ENCODE measurements at regions not wholly inside any gene's neighbourhood (a gene's known extent, or its start where the extent isn't known, plus 50 kb on each side); places are given as distances from the start of the nearest gene placed in this dataset.

DNA sequence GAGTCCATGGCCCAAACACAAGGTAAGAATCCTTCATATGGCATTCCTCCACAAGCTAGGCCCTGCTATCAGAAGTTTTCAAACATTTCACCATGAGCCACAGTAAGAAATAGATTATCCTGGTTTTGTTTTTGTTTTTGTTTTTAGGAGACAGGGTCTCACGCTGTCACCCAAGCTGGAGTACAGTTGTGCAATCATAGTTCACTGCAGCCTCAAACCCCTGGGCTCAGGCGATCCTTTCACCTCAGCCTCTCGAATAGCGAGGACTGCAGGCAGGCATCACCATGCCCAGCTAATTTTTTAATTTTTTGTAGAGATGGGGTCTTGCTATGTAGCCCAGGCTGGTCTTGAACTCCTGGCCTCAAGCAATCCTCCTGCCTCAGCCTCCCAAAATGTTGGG lies 218.8 kb downstream of the TOMM20 start:
- no peaks in the 10 kb centered on the region for H3K27me3 ChIP-seq (ENCODE audit: insufficient read depth, low read depth, low read length)
- TF ChIP-seq TAF1 (IDR thresholded peaks at IDR 0.05; ENCODE audit: low read depth) (no peak), EZH2 (IDR thresholded peaks at IDR 0.05; ENCODE audit: borderline replicate concordance, insufficient read depth, low read length, poor library complexity, severe bottlenecking) (no peak)
- TF ChIP-seq, protein P1, sequence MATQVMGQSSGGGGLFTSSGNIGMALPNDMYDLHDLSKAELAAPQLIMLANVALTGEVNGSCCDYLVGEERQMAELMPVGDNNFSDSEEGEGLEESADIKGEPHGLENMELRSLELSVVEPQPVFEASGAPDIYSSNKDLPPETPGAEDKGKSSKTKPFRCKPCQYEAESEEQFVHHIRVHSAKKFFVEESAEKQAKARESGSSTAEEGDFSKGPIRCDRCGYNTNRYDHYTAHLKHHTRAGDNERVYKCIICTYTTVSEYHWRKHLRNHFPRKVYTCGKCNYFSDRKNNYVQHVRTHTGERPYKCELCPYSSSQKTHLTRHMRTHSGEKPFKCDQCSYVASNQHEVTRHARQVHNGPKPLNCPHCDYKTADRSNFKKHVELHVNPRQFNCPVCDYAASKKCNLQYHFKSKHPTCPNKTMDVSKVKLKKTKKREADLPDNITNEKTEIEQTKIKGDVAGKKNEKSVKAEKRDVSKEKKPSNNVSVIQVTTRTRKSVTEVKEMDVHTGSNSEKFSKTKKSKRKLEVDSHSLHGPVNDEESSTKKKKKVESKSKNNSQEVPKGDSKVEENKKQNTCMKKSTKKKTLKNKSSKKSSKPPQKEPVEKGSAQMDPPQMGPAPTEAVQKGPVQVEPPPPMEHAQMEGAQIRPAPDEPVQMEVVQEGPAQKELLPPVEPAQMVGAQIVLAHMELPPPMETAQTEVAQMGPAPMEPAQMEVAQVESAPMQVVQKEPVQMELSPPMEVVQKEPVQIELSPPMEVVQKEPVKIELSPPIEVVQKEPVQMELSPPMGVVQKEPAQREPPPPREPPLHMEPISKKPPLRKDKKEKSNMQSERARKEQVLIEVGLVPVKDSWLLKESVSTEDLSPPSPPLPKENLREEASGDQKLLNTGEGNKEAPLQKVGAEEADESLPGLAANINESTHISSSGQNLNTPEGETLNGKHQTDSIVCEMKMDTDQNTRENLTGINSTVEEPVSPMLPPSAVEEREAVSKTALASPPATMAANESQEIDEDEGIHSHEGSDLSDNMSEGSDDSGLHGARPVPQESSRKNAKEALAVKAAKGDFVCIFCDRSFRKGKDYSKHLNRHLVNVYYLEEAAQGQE (IDR thresholded peaks at IDR 0.05; ENCODE audit: borderline replicate concordance): no peak
- H3K9ac ChIP-seq (ENCODE audit: low read length): no peak overlapping the region

GRCh38 chr1:234909307-234909810 lies 219.3 kb downstream of the TOMM20 start:
- Histone ChIP-seq H3K9me2 (ENCODE audit: insufficient read depth, low read length) (no peaks in the 10 kb centered on the region), H3F3A (ENCODE audit: insufficient read depth, low read length, poor library complexity, severe bottlenecking) (no peaks in the 10 kb centered on the region), H3K36me3 (ENCODE audit: insufficient read depth, low read length) (no peaks in the 10 kb centered on the region), H3K79me2 (replicated peaks; ENCODE audit: insufficient read depth, low read length) (no peaks in the 10 kb centered on the region), H3K27me3 (ENCODE audit: insufficient read depth, low read depth, low read length) (no peaks in the 10 kb centered on the region), H4K20me1 (ENCODE audit: insufficient read depth) (no peaks in the 10 kb centered on the region), H3K27ac (ENCODE audit: low read length) (no peak overlapping the region), H3K9ac (ENCODE audit: low read length) (no peak overlapping the region), H3K9me3 (ENCODE audit: low read length) (no peaks in the 10 kb centered on the region), H2AFZ (ENCODE audit: low read depth, low read length) (no peak overlapping the region), H3K4me2 (ENCODE audit: low read length) (no peak overlapping the region), H3K4me3 (ENCODE audit: low read length) (no peak overlapping the region)
- TF ChIP-seq, protein P2, sequence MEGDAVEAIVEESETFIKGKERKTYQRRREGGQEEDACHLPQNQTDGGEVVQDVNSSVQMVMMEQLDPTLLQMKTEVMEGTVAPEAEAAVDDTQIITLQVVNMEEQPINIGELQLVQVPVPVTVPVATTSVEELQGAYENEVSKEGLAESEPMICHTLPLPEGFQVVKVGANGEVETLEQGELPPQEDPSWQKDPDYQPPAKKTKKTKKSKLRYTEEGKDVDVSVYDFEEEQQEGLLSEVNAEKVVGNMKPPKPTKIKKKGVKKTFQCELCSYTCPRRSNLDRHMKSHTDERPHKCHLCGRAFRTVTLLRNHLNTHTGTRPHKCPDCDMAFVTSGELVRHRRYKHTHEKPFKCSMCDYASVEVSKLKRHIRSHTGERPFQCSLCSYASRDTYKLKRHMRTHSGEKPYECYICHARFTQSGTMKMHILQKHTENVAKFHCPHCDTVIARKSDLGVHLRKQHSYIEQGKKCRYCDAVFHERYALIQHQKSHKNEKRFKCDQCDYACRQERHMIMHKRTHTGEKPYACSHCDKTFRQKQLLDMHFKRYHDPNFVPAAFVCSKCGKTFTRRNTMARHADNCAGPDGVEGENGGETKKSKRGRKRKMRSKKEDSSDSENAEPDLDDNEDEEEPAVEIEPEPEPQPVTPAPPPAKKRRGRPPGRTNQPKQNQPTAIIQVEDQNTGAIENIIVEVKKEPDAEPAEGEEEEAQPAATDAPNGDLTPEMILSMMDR (IDR thresholded peaks at IDR 0.05; ENCODE audit: poor library complexity, severe bottlenecking): no peak
- TF ChIP-seq POLR2AphosphoS5 (IDR thresholded peaks at IDR 0.05) (no peak), MXI1 (conservative IDR thresholded peaks at IDR 0.05; ENCODE audit: poor library complexity, severe bottlenecking) (no peak), RAD21 (conservative IDR thresholded peaks at IDR 0.05) (no peak), TAF1 (IDR thresholded peaks at IDR 0.05; ENCODE audit: low read depth) (no peak), SMC3 (conservative IDR thresholded peaks at IDR 0.05; ENCODE audit: poor library complexity) (no peak), EZH2 (IDR thresholded peaks at IDR 0.05; ENCODE audit: borderline replicate concordance, insufficient read depth, low read length, poor library complexity, severe bottlenecking) (no peak), EP300 (conservative IDR thresholded peaks at IDR 0.05; ENCODE audit: poor library complexity, severe bottlenecking) (no peak)
- TF ChIP-seq, protein P1 (IDR thresholded peaks at IDR 0.05; ENCODE audit: borderline replicate concordance): no peak

More for the DNA sequence above, 218.8 kb downstream of the TOMM20 start:
- Histone ChIP-seq H3F3A (ENCODE audit: insufficient read depth, low read length, poor library complexity, severe bottlenecking) (no peaks in the 10 kb centered on the region), H3K9me3 (ENCODE audit: low read length) (no peaks in the 10 kb centered on the region), H4K20me1 (ENCODE audit: insufficient read depth) (no peaks in the 10 kb centered on the region), H3K4me3 (ENCODE audit: low read length) (no peak overlapping the region), H2AFZ (ENCODE audit: low read depth, low read length) (no peak overlapping the region), H3K79me2 (replicated peaks; ENCODE audit: insufficient read depth, low read length) (no peaks in the 10 kb centered on the region), H3K36me3 (ENCODE audit: insufficient read depth, low read length) (no peaks in the 10 kb centered on the region), H3K27ac (ENCODE audit: low read length) (no peak overlapping the region), H3K9me2 (ENCODE audit: insufficient read depth, low read length) (no peaks in the 10 kb centered on the region), H3K4me2 (ENCODE audit: low read length) (no peak overlapping the region)

Measured in neural cell (in vitro differentiated cells).